DOHH2 (cell line): ENCODE measurements at regions not wholly inside any gene's neighbourhood (a gene's known extent, or its start where the extent isn't known, plus 50 kb on each side); places are given as distances from the start of the nearest gene placed in this dataset.

Source experiments
- H3F3A ChIP-seq: fragments of 200-600 bp; sonication (generic), shearing (Covaris generic); 2 replicates; pipeline ENCODE4 v1.6.0; 2016; ENCODE audit warnings: antibody characterized with exemption, mild to moderate bottlenecking; ENCODE audit not compliant: control insufficient read depth, insufficient read depth
- H3K27ac ChIP-seq: fragments of 200-600 bp; sonication (generic); 2 replicates; pipeline ENCODE4 v1.5.1; 2014; ENCODE audit warnings: low read depth, mild to moderate bottlenecking, low read length, moderate library complexity
- H3K27me3 ChIP-seq: fragments of 200-600 bp; sonication (generic); 2 replicates; pipeline ENCODE4 v1.6.1; 2014; ENCODE audit warnings: mild to moderate bottlenecking, low read length, mixed read lengths; ENCODE audit not compliant: control insufficient read depth
- H3K36me3 ChIP-seq: fragments of 200-600 bp; sonication (generic); 2 replicates; pipeline ENCODE4 v1.6.1; 2014; ENCODE audit warnings: mild to moderate bottlenecking, low read length, moderate library complexity, mixed read lengths; ENCODE audit not compliant: control insufficient read depth
- H3K4me1 ChIP-seq: fragments of 200-600 bp; sonication (generic); 2 replicates; pipeline ENCODE4 v1.6.1; 2014; ENCODE audit warnings: mild to moderate bottlenecking, low read length, mixed read lengths; ENCODE audit not compliant: control insufficient read depth
- H3K4me2 ChIP-seq: fragments of 200-600 bp; sonication (generic); 2 replicates; pipeline ENCODE4 v1.6.0; 2014; ENCODE audit warnings: mild to moderate bottlenecking, low read length, moderate library complexity
- H3K4me3 ChIP-seq: fragments of 200-600 bp; sonication (generic); 2 replicates; pipeline ENCODE4 v1.5.1; 2014; ENCODE audit warnings: mild to moderate bottlenecking, low read length, mixed read lengths
- H3K79me2 ChIP-seq: fragments of 200-600 bp; sonication (generic); 2 replicates; pipeline ENCODE4 v1.6.1; 2014; ENCODE audit warnings: mild to moderate bottlenecking, low read length, mixed read lengths; ENCODE audit not compliant: control insufficient read depth
- H3K9me2 ChIP-seq: fragments of 200-600 bp; sonication (generic); replicated peaks from 2 replicates; pipeline ENCODE4 v1.6.1; 2014; ENCODE audit warnings: mild to moderate bottlenecking, low read length, mixed read lengths; ENCODE audit not compliant: control insufficient read depth
- H3K9me3 ChIP-seq: fragments of 200-600 bp; sonication (generic); 2 replicates; pipeline ENCODE4 v1.6.1; 2014; ENCODE audit warnings: antibody characterized with exemption, low read length, mixed read lengths; ENCODE audit not compliant: control insufficient read depth, insufficient read depth
- H4K20me1 ChIP-seq: fragments of 200-600 bp; sonication (generic); 2 replicates; pipeline ENCODE4 v1.6.0; 2014; ENCODE audit warnings: low read depth, mild to moderate bottlenecking, antibody characterized with exemption, low read length, moderate library complexity; ENCODE audit not compliant: control insufficient read depth, insufficient read depth
- EZH2phosphoT487 ChIP-seq: fragments of 200-600 bp; sonication (generic); IDR thresholded peaks from 2 replicates; pipeline ENCODE4 v1.6.1; 2017; ENCODE audit warnings: borderline replicate concordance, mild to moderate bottlenecking, antibody characterized with exemption, low read length, moderate library complexity, mixed read lengths
- TF ChIP-seq, protein P1 (sequence below): fragments of 200-600 bp; sonication (generic); IDR thresholded peaks from one replicate; pipeline ENCODE4 v1.5.1; 2014; ENCODE audit warnings: antibody characterized with exemption, mild to moderate bottlenecking, low read depth, low read length; ENCODE audit not compliant: poor library complexity, severe bottlenecking

DNA sequence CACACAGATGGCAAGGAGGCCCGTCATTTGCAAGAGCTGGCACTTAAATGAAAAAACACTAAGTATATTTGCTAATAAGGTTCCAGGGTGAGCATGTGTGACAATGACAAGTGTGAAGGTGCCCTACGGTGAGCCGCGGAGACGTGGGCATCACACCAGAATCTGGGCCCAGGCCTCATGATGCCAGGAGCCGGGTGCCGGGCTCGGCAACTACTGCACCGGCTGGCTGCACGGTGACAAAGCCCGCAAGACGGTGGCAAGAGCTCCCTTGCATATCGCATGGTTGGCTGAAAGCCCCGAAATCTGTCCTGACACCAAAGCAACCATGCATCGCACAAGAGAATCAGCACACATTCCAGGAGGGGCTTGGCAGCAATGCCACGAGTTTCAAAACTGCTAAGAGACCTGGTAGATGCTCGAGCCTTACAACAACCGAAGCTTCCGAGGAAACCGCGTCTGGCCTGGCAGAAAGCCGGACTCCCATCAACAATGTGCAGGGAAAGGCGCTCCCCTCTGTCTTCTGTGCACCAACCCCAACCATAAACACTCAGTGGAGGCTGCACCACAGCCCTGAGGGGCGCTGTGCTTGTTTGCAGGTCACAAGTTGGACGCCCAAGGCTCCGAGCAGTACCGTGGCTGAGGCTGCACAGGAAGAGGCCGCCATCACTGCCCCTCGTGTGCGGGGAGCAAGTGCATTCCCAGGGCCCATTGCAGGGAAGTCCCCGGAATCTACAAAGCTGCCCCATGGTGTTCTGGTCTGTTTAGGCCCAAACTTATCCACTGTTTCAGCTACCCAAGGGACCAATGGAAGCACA lies 339.7 kb downstream of the CTTN start:
- Histone ChIP-seq H3K27ac (no peak overlapping the region), H3K79me2 (no peaks in the 10 kb centered on the region), H3F3A (no peaks in the 10 kb centered on the region), H4K20me1 (no peaks in the 10 kb centered on the region), H3K4me3 (no peak overlapping the region), H3K4me1 (no peaks in the 10 kb centered on the region), H3K9me3 (no peaks in the 10 kb centered on the region), H3K36me3 (no peaks in the 10 kb centered on the region), H3K9me2 (no peaks in the 10 kb centered on the region), H3K4me2 (no peak overlapping the region), H3K27me3 (no peaks in the 10 kb centered on the region)
- TF ChIP-seq EZH2phosphoT487, result no peak

DNA sequence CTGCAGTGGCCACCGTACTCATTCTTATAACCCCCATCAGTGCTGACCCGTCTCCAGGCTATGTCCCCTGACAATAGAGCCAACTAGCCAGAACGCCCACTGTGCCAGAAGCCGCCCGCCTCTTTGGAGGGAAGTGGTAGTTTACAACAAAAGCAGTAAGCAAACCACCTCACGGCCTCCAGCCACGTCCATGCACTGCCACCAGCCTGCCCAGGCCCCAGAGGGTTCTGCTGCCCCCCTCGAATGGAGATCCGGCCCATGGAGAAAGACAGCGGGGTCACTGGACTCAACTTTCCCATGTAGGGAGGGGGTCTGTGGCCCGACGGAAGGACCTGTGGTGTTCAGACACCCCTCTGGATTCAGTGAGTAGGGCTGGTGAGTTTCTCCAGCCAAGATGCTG lies 340.3 kb downstream of the CTTN start:
- Histone ChIP-seq H3K9me2 (no peaks in the 10 kb centered on the region), H3K27me3 (no peaks in the 10 kb centered on the region), H3K4me1 (no peaks in the 10 kb centered on the region), H3K36me3 (no peaks in the 10 kb centered on the region), H3K4me2 (no peak overlapping the region), H3K79me2 (no peaks in the 10 kb centered on the region), H3K4me3 (no peak overlapping the region), H4K20me1 (no peaks in the 10 kb centered on the region), H3K9me3 (no peaks in the 10 kb centered on the region), H3K27ac (no peak overlapping the region), H3F3A (no peaks in the 10 kb centered on the region)
- TF ChIP-seq, protein P1, sequence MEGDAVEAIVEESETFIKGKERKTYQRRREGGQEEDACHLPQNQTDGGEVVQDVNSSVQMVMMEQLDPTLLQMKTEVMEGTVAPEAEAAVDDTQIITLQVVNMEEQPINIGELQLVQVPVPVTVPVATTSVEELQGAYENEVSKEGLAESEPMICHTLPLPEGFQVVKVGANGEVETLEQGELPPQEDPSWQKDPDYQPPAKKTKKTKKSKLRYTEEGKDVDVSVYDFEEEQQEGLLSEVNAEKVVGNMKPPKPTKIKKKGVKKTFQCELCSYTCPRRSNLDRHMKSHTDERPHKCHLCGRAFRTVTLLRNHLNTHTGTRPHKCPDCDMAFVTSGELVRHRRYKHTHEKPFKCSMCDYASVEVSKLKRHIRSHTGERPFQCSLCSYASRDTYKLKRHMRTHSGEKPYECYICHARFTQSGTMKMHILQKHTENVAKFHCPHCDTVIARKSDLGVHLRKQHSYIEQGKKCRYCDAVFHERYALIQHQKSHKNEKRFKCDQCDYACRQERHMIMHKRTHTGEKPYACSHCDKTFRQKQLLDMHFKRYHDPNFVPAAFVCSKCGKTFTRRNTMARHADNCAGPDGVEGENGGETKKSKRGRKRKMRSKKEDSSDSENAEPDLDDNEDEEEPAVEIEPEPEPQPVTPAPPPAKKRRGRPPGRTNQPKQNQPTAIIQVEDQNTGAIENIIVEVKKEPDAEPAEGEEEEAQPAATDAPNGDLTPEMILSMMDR, result no peak

DNA sequence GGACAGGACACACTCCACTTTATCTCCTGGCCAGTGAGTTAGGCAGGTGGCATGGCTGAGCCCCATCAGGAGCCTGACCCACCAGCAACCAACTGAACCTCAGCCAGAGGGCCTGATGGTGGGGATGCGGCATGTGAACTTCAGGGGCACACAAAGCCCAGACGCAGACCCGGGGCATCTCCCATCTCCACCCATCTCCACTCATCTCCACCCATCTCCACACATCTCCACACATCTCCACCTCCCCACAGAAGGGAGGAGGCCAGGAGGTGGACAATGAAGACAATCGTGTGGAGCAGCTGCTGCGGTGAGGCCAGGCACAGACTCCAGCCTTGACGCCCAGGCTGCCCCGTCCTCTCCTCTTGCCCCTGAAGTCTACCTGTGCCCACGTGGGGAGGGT lies 340.8 kb downstream of the CTTN start:
- no peak overlapping the region for H3K4me3 ChIP-seq
- no peaks in the 10 kb centered on the region for H3K4me1 ChIP-seq
- H4K20me1 ChIP-seq, result no peaks in the 10 kb centered on the region
- no peaks in the 10 kb centered on the region for H3K9me2 ChIP-seq
- H3F3A ChIP-seq, result no peaks in the 10 kb centered on the region
- no peak overlapping the region for H3K27ac ChIP-seq
- no peak overlapping the region for H3K4me2 ChIP-seq
- TF ChIP-seq, protein P1, result no peak
- TF ChIP-seq EZH2phosphoT487, result no peak
- no peaks in the 10 kb centered on the region for H3K9me3 ChIP-seq
- no peaks in the 10 kb centered on the region for H3K79me2 ChIP-seq
- no peaks in the 10 kb centered on the region for H3K36me3 ChIP-seq
- no peaks in the 10 kb centered on the region for H3K27me3 ChIP-seq

DNA sequence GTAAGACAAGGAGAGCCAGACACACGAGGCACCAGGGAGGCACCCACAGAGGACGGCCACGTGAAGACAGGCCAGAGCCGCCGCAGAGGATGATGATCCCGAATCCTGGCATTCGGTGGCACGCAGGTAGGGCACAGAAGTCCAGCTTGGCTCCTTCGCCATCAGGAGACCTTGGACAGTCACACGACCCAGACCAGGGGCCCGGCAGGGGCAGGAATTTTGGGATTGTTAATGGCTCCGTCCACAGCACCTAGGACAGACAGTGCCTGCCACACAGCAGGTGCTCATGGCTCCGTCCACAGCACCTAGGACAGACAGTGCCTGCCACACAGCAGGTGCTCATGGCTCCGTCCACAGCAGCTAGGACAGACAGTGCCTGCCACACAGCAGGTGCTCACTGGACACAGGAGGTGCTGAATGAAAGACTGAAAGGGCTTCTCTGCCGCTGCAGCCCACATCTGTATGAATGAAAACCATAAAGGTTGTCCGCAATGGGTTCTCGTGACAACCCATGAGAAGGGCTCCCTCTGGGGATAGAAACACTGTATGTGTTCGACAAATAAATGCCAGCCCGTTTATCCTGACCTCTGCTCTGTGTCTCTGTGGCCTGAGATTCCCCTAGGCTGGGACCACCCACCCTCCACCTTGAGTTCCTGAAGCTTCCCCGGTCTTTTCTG lies 341.6 kb downstream of the CTTN start:
- H4K20me1 ChIP-seq, result no peaks in the 10 kb centered on the region
- H3F3A ChIP-seq, result no peaks in the 10 kb centered on the region
- no peak overlapping the region for H3K27ac ChIP-seq
- no peaks in the 10 kb centered on the region for H3K9me3 ChIP-seq
- TF ChIP-seq, protein P1, result no peak
- TF ChIP-seq EZH2phosphoT487, result no peak
- no peaks in the 10 kb centered on the region for H3K9me2 ChIP-seq
- H3K36me3 ChIP-seq, result no peaks in the 10 kb centered on the region
- H3K4me2 ChIP-seq, result no peak overlapping the region
- no peak overlapping the region for H3K4me3 ChIP-seq
- no peaks in the 10 kb centered on the region for H3K79me2 ChIP-seq
- no peaks in the 10 kb centered on the region for H3K27me3 ChIP-seq
- H3K4me1 ChIP-seq, result no peaks in the 10 kb centered on the region
